ENCODE measurements at regions not wholly inside any gene's neighbourhood (a gene's known extent, or its start where the extent isn't known, plus 50 kb on each side); places are given as distances from the start of the nearest gene placed in this dataset.

DNA sequence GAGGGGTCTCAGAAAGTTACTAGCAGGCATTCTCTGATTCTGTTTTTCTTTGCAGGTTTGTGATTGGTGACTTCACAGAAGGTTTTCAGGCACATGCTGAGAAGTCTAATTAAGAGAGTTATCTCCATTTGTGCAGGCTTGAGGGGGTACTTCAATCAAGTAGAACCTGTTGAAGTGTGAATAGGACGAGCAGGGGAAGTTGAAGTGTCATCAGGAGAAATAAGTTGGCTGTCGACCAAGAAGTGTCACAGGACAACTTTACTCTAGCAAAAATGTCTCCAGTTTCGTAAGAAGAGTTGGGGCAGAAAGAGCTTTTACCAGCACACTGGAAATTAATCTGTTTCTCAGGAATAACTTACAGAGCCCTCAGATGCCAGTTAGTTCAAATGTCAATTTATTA lies 576.5 kb upstream of the SLITRK5 start (continued):
- TF ChIP-seq, protein P1, sequence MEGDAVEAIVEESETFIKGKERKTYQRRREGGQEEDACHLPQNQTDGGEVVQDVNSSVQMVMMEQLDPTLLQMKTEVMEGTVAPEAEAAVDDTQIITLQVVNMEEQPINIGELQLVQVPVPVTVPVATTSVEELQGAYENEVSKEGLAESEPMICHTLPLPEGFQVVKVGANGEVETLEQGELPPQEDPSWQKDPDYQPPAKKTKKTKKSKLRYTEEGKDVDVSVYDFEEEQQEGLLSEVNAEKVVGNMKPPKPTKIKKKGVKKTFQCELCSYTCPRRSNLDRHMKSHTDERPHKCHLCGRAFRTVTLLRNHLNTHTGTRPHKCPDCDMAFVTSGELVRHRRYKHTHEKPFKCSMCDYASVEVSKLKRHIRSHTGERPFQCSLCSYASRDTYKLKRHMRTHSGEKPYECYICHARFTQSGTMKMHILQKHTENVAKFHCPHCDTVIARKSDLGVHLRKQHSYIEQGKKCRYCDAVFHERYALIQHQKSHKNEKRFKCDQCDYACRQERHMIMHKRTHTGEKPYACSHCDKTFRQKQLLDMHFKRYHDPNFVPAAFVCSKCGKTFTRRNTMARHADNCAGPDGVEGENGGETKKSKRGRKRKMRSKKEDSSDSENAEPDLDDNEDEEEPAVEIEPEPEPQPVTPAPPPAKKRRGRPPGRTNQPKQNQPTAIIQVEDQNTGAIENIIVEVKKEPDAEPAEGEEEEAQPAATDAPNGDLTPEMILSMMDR (IDR thresholded peaks at IDR 0.05), result no peak
- TF ChIP-seq NPAS2 (CRISPR knock-in tag; IDR thresholded peaks at IDR 0.05; ENCODE audit: borderline replicate concordance) (no peak), JUN (IDR thresholded peaks at IDR 0.05) (no peak), FOSL2 (IDR thresholded peaks at IDR 0.05) (no peak), FOSL2 (CRISPR knock-in tag; IDR thresholded peaks at IDR 0.05) (no peak)

DNA sequence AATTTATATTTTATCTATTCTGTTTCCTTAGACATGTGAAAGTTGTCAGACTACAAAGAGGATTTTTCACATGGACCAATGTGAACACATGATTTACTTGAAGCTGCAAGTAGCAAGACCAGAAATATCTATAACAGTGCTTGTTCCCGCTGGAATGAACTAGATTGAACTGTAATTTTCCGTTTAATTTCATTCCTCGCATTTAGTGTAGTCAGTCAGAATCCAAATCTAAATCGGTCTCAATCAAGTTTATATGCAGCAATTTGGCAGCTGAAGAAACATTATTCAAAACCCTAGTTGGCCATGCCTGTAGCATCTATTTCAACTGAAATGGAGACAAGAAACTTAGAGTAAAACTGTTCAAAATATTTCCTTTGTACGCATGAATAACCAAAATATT lies 570.7 kb upstream of the SLITRK5 start:
- Histone ChIP-seq H3K4me2 (no peak overlapping the region), H3K9me3 (no peaks in the 10 kb centered on the region), H3K4me3 (no peak overlapping the region), H3K27ac (no peak overlapping the region), H3K4me1 (no peaks in the 10 kb centered on the region)
- no peak for TF ChIP-seq HDAC2 (IDR thresholded peaks at IDR 0.05)
- ChIA-PET CTCF (no interaction called here), POLR2A (no interaction called here)
- FAIRE-seq, result no peak
- no peak for ATAC-seq
- no peak for DNase-seq (ENCODE audit: low read depth in 1 of 2, low spot score in 1 of 2)
- 63% methylated on average over 5 of the region's 5 CpGs for WGBS (ENCODE audit: missing lambda C conversion rate)

- ChIA-PET POLR2A (no interaction called here), CTCF (no interaction called here)
- 33% methylated on average over 2 of the region's 2 CpGs for WGBS (ENCODE audit: missing lambda C conversion rate)
- no peak for DNase-seq (ENCODE audit: low read depth in 1 of 2, low spot score in 1 of 2)
- TF ChIP-seq GATA3 (IDR thresholded peaks at IDR 0.05; ENCODE audit: borderline replicate concordance) (no peak), ESRRA (IDR thresholded peaks at IDR 0.05; ENCODE audit: borderline replicate concordance, low read length) (no peak), KDM5A (IDR thresholded peaks at IDR 0.05) (no peak), REST (IDR thresholded peaks at IDR 0.05) (no peak), CBX8 (IDR thresholded peaks at IDR 0.05) (no peak), RARB (CRISPR knock-in tag; IDR thresholded peaks at IDR 0.05) (no peak), MYC (IDR thresholded peaks at IDR 0.05; ENCODE audit: borderline replicate concordance, low read length) (no peak), KDM1A (IDR thresholded peaks at IDR 0.05; ENCODE audit: low read depth) (no peak)
- TF ChIP-seq, protein P2, sequence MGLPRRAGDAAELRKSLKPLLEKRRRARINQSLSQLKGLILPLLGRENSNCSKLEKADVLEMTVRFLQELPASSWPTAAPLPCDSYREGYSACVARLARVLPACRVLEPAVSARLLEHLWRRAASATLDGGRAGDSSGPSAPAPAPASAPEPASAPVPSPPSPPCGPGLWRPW (IDR thresholded peaks at IDR 0.05), result no peak
- TF ChIP-seq, protein P3, sequence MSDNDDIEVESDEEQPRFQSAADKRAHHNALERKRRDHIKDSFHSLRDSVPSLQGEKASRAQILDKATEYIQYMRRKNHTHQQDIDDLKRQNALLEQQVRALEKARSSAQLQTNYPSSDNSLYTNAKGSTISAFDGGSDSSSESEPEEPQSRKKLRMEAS (IDR thresholded peaks at IDR 0.05), result no peak
- Histone ChIP-seq H3K9me3 (no peaks in the 10 kb centered on the region), H3K27ac (no peak overlapping the region), H3K4me1 (no peaks in the 10 kb centered on the region), H3K4me2 (no peak overlapping the region), H3K4me3 (no peak overlapping the region)
- no peak for FAIRE-seq
- no peak for ATAC-seq
These were observed 563.5 kb upstream of the SLITRK5 start for GRCh38 chr13:87107651-87108050.

GRCh38 chr13:87120476-87120875 lies 550.7 kb upstream of the SLITRK5 start:
- no peak for DNase-seq (ENCODE audit: low read depth in 1 of 2, low spot score in 1 of 2)
- Histone ChIP-seq H3K9me3 (no peaks in the 10 kb centered on the region), H3K4me2 (no peak overlapping the region), H3K4me1 (0 out of 3 replicates have a peak, but pooled peaks cover 3% of the 10 kb centered on the region), H3K4me3 (no peak overlapping the region), H3K27ac (no peak overlapping the region)
- ATAC-seq, result no peak
- ChIA-PET POLR2A (no interaction called here), CTCF (no interaction called here)
- 46% methylated on average over 2 of the region's 2 CpGs for WGBS (ENCODE audit: missing lambda C conversion rate)
- no peak for FAIRE-seq
- TF ChIP-seq KDM5A (IDR thresholded peaks at IDR 0.05) (no peak), RNF2 (IDR thresholded peaks at IDR 0.05; ENCODE audit: borderline replicate concordance, low read depth) (no peak), CBX2 (IDR thresholded peaks at IDR 0.05; ENCODE audit: borderline replicate concordance, low read depth) (no peak), RAD21 (conservative IDR thresholded peaks at IDR 0.05 in 1 of 2, IDR thresholded peaks at IDR 0.05 in 1 of 2) (no peak), FOXS1 (CRISPR knock-in tag; IDR thresholded peaks at IDR 0.05) (no peak), ELK1 (IDR thresholded peaks at IDR 0.05; ENCODE audit: low read depth, low read length) (no peak), MYC (IDR thresholded peaks at IDR 0.05; ENCODE audit: borderline replicate concordance, low read length) (no peak), REST (IDR thresholded peaks at IDR 0.05) (no peak), SREBF2 (IDR thresholded peaks at IDR 0.05) (no peak), BHLHE40 (IDR thresholded peaks at IDR 0.05; ENCODE audit: low read depth, low read length) (no peak)
